ENCODE measurements at regions not wholly inside any gene's neighbourhood (a gene's known extent, or its start where the extent isn't known, plus 50 kb on each side); places are given as distances from the start of the nearest gene placed in this dataset.
"Not testable (repeated sequence)": the region's sequence is repeated elsewhere in the genome, so short reads cannot be mapped to it uniquely, and the experiment has no call there.

GRCh38 chr16:14384745-14385144 is 245.3 kb downstream of the PARN start:
- TF ChIP-seq POLR2A (IDR thresholded peaks at IDR 0.05) (no peak), EP300 (IDR thresholded peaks at IDR 0.05) (no peak), POLR2AphosphoS5 (IDR thresholded peaks at IDR 0.05) (no peak)
- TF ChIP-seq, protein P1, sequence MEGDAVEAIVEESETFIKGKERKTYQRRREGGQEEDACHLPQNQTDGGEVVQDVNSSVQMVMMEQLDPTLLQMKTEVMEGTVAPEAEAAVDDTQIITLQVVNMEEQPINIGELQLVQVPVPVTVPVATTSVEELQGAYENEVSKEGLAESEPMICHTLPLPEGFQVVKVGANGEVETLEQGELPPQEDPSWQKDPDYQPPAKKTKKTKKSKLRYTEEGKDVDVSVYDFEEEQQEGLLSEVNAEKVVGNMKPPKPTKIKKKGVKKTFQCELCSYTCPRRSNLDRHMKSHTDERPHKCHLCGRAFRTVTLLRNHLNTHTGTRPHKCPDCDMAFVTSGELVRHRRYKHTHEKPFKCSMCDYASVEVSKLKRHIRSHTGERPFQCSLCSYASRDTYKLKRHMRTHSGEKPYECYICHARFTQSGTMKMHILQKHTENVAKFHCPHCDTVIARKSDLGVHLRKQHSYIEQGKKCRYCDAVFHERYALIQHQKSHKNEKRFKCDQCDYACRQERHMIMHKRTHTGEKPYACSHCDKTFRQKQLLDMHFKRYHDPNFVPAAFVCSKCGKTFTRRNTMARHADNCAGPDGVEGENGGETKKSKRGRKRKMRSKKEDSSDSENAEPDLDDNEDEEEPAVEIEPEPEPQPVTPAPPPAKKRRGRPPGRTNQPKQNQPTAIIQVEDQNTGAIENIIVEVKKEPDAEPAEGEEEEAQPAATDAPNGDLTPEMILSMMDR (IDR thresholded peaks at IDR 0.05): no peak
- Histone ChIP-seq H3K27ac (no peak overlapping the region), H3K36me3 (no peaks in the 10 kb centered on the region), H3K4me3 (no peak overlapping the region), H3K27me3 (no peaks in the 10 kb centered on the region), H3K4me1 (no peaks in the 10 kb centered on the region), H3K9me3 (no peaks in the 10 kb centered on the region)
- no peak for DNase-seq (ENCODE audit: low spot score in 2 of 2)
- 96% methylated on average over 6 of the region's 6 CpGs for WGBS

GRCh38 chr16:14383844-14384243 is 246.2 kb downstream of the PARN start:
- not testable (repeated sequence) for H3K27ac ChIP-seq; H3K9me3 ChIP-seq; H3K4me1 ChIP-seq; H3K4me3 ChIP-seq; DNase-seq (ENCODE audit: low spot score in 2 of 2); H3K36me3 ChIP-seq; H3K27me3 ChIP-seq
- 80% methylated on average over 6 of the region's 6 CpGs for whole genome bisulfite sequencing

DNA sequence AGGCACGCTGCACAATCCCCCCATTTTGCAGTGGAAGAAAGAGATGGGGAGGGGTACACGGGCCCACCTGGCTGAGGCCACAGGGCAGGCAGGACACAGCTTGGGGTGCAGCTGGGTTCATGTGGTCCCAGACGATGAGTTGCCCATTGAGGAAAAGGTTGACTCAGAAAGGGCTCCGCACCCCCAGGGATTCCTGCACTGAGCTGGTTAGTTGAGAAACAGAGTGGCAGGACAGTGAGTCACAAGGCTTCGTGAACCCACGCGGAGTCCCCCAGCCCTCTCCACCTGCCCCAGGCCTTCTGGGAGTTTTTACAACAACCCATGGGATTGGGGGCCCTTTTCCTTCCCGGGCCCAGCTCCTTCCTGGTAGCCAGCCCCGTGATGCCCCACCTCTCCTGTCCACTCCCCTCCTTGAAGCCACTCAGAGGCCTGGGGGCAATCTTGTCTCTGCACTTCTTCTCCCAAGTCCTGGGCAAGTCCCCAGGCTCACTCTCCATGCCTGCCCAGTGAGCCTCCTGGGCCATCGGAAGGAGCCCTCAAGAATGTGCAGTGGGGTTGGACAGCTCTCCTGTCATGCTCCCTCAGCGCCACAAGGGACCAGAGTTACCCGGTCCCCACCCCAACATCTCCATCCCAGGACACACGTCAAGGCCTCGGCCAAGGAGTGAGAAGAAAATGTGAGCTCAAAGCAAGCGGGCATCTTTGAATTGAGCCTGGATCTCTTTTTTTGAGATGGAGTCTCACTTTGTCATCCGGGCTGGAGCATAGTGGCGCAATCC is 251.2 kb downstream of the PARN start:
- H3K36me3 ChIP-seq: no peaks in the 10 kb centered on the region
- no peaks in the 10 kb centered on the region for H3K27me3 ChIP-seq
- TF ChIP-seq POLR2AphosphoS5 (IDR thresholded peaks at IDR 0.05) (no peak), POLR2A (IDR thresholded peaks at IDR 0.05) (no peak), EP300 (IDR thresholded peaks at IDR 0.05) (no peak)
- TF ChIP-seq, protein P1 (IDR thresholded peaks at IDR 0.05): no peak
- 85% methylated on average over 13 of the region's 17 CpGs for WGBS
- H3K4me1 ChIP-seq: peaks cover 10% of the 10 kb centered on the region
- H3K4me3 ChIP-seq: no peak overlapping the region
- DNase-seq (ENCODE audit: low spot score in 2 of 2): no peak
- no peak overlapping the region for H3K27ac ChIP-seq
- H3K9me3 ChIP-seq: no peaks in the 10 kb centered on the region

DNA sequence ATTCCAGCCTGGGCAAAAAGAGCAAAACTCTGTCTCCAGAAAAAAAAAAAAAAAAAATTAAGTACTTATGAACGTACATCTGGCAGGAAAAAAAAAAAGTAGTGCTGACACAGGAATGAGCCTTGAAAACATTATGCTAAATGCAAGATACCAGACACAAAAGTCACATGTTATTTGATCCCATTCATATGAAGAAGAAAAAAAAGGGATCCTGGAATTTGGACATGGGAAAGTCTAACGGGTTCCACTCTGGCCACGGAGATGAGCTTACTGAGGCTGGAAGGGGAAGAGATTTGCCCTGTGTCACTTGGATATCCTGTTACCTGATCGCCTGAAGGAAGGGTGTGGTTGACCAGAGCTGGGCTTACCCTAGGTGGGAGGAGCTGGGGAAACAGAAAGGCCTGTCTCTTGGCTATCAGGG is 251.9 kb downstream of the PARN start:
- no peak for TF ChIP-seq POLR2A (IDR thresholded peaks at IDR 0.05)
- no peak for TF ChIP-seq EP300 (IDR thresholded peaks at IDR 0.05)
- no peak overlapping the region for H3K27ac ChIP-seq
- no peak overlapping the region for H3K4me3 ChIP-seq
- WGBS: 7% methylated on average over 4 of the region's 4 CpGs
- H3K4me1 ChIP-seq: peaks cover 17% of the 10 kb centered on the region
- H3K36me3 ChIP-seq: no peaks in the 10 kb centered on the region
- no peak for DNase-seq (ENCODE audit: low spot score in 2 of 2)
- H3K9me3 ChIP-seq: no peaks in the 10 kb centered on the region
- H3K27me3 ChIP-seq: no peaks in the 10 kb centered on the region

GRCh38 chr16:14377326-14377725 is 252.7 kb downstream of the PARN start:
- no peak overlapping the region for H3K4me3 ChIP-seq
- TF ChIP-seq, protein P1 (IDR thresholded peaks at IDR 0.05): no peak
- TF ChIP-seq POLR2A (IDR thresholded peaks at IDR 0.05) (no peak), POLR2AphosphoS5 (IDR thresholded peaks at IDR 0.05) (no peak)
- no peaks in the 10 kb centered on the region for H3K36me3 ChIP-seq
- 31% methylated on average over 1 of the region's 1 CpG for WGBS
- no peaks in the 10 kb centered on the region for H3K9me3 ChIP-seq
- no peaks in the 10 kb centered on the region for H3K27me3 ChIP-seq
- DNase-seq (ENCODE audit: low spot score in 2 of 2): no peak
- H3K27ac ChIP-seq: no peak overlapping the region
- peaks cover 24% of the 10 kb centered on the region for H3K4me1 ChIP-seq

GRCh38 chr16:14375132-14375491 is 254.9 kb downstream of the PARN start:
- H3K4me1 ChIP-seq: peaks cover 33% of the 10 kb centered on the region
- H3K36me3 ChIP-seq: no peaks in the 10 kb centered on the region
- no peaks in the 10 kb centered on the region for H3K27me3 ChIP-seq
- TF ChIP-seq, protein P1 (IDR thresholded peaks at IDR 0.05): no peak
- TF ChIP-seq POLR2AphosphoS5 (IDR thresholded peaks at IDR 0.05) (no peak), POLR2A (IDR thresholded peaks at IDR 0.05) (no peak), EP300 (IDR thresholded peaks at IDR 0.05) (no peak)
- no peak overlapping the region for H3K4me3 ChIP-seq
- DNase-seq (ENCODE audit: low spot score in 2 of 2): no peak
- no peaks in the 10 kb centered on the region for H3K9me3 ChIP-seq
- no peak overlapping the region for H3K27ac ChIP-seq
- 95% methylated on average over 8 of the region's 8 CpGs for WGBS

All from suprapubic skin (tissue), 4 donors.